ENCODE measurements at regions not wholly inside any gene's neighbourhood (a gene's known extent, or its start where the extent isn't known, plus 50 kb on each side); places are given as distances from the start of the nearest gene placed in this dataset.

DNA sequence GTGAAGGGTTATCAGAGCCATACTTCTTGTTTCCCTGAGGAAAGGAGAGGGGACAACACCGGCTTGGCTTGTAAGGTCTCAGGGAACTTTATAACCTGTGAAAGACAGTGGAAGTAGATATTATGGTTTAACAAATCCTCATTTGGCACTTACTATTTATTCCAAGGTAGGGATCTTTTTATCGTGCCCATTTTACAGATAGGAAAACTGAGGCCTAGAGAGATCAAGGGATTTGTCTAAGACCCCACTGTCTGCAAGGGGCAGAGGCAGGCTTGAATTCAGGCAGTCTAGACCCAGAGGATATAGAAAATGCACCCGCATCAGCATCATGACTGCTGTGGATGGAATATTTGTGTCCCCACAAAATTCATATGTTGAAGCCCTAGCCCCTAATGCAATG lies 118.4 kb upstream of the CST7 start:
- TF ChIP-seq CTCF (IDR thresholded peaks at IDR 0.05; ENCODE audit: low read depth, low read length) (no peak), EZH2phosphoT487 (IDR thresholded peaks at IDR 0.05; ENCODE audit: low read depth) (no peak)

Measured in OCI-LY3 (cell line).